Large intestine (tissue), 3 donors: ENCODE measurements at regions not wholly inside any gene's neighbourhood (a gene's known extent, or its start where the extent isn't known, plus 50 kb on each side); places are given as distances from the start of the nearest gene placed in this dataset.

Experiments used
- DNase-seq, 2 donors: peaks; one replicate each; pipeline versions ENCODE4 v3.0.0 to v3.0.0-alpha.2; 2013
- H3K27ac ChIP-seq: one replicate; pipeline ENCODE4 v1.5.1; 2013; ENCODE audit warnings: low read length
- H3K27me3 ChIP-seq: 2 replicates; pipeline ENCODE4 v1.6.1; 2013; ENCODE audit warnings: low read length; ENCODE audit not compliant: control insufficient read depth, insufficient read depth
- H3K36me3 ChIP-seq: 2 replicates; pipeline ENCODE4 v1.6.1; 2013; ENCODE audit warnings: low read length; ENCODE audit not compliant: control insufficient read depth, insufficient read depth
- H3K4me1 ChIP-seq: one replicate; pipeline ENCODE4 v1.6.1; 2013; ENCODE audit warnings: low read length; ENCODE audit not compliant: control insufficient read depth, insufficient read depth
- H3K4me3 ChIP-seq: one replicate; pipeline ENCODE4 v1.5.1; 2013; ENCODE audit warnings: low read length
- H3K9me3 ChIP-seq: one replicate; pipeline ENCODE4 v1.6.1; 2013; ENCODE audit warnings: mild to moderate bottlenecking, low read depth, low read length, moderate library complexity; ENCODE audit not compliant: control insufficient read depth
- WGBS: methylation state at CpG from one replicate; pipeline ENCODE4 v1.1.5; 2013; ENCODE audit warnings: low lambda C conversion rate; ENCODE audit not compliant: insufficient coverage; 5-methylcytosine and 5-hydroxymethylcytosine counted together

DNA sequence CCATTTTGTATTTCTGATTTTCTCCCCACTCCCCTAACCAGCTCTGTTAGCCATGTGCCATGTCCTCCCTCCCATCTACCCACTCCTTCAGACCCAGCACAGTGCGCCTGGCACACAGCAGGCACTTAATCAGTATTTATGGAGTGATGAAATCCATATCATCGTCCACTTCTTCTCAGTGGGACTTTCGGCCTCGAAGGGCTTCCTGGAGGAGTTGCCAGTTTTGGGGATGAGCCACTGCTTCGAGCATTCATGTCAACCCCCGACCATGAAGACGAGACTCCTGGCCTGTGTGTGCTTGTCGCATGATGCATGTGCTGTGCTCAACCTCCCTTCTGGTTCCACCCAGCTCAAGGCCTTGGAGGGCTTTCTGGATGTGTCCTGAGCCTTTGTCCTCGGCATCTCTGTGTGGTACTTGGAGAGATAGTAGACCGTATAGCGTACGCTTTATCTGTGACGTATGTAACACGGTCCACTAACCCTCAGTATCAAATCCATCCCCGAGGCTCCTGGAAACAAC lies 119.5 kb upstream of the RTL1 start:
- H3K27ac ChIP-seq = no peak overlapping the region
- no peak overlapping the region for H3K4me3 ChIP-seq
- H3K27me3 ChIP-seq = no peaks in the 10 kb centered on the region
- H3K36me3 ChIP-seq = no peaks in the 10 kb centered on the region
- H3K9me3 ChIP-seq = peaks cover 11% of the 10 kb centered on the region
- DNase-seq = no peak
- H3K4me1 ChIP-seq = no peaks in the 10 kb centered on the region
- 100% methylated on average over 6 of the region's 15 CpGs for WGBS

DNA sequence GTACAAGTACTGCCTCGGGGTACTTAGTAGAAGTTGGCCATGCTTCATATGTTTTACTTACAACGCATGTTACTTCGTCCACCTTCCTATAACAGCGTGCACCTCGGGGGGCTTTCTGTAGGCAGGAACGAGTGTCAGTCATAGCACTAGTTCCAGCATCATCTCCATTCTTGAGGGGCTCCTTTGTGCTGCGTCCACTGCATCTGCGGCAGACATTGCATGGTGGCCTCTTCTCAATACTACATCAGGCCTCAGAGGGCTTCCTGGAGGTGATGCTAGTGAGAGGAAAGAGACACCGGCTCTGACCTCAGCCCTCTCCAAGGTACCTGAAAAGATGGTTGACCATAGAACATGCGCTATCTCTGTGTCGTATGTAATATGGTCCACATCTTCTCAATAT lies 121.2 kb upstream of the RTL1 start:
- Histone ChIP-seq H3K27ac (no peak overlapping the region), H3K4me3 (no peak overlapping the region), H3K9me3 (peaks cover 9% of the 10 kb centered on the region), H3K4me1 (no peaks in the 10 kb centered on the region), H3K36me3 (no peaks in the 10 kb centered on the region), H3K27me3 (no peaks in the 10 kb centered on the region)
- no peak for DNase-seq
- no CpG with 5 or more reads among the region's 11 CpGs for WGBS

DNA sequence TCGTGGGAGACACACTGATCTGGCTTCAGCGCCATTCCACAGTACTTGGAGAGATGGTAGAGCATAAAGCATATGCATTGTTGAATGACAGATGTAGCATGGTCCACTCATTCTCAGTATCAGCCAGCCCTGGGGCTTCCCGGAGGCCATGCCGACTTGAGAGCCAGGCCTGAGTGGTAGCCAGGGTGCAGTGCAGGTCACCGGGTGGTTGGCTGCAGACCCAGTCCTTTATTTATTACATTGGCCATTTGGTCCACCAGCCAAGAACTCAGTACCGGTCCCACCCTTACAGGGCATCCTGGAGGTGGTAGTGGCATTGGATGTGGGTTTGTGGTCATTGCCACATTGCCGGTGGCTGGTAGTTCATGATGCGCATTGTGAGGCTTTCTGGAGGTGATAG lies 121.6 kb upstream of the RTL1 start:
- Histone ChIP-seq H3K9me3 (peaks cover 6% of the 10 kb centered on the region), H3K36me3 (no peaks in the 10 kb centered on the region), H3K27ac (no peak overlapping the region), H3K27me3 (no peaks in the 10 kb centered on the region), H3K4me1 (no peaks in the 10 kb centered on the region), H3K4me3 (no peak overlapping the region)
- WGBS = no CpG with 5 or more reads among the region's 8 CpGs
- DNase-seq = no peak

DNA sequence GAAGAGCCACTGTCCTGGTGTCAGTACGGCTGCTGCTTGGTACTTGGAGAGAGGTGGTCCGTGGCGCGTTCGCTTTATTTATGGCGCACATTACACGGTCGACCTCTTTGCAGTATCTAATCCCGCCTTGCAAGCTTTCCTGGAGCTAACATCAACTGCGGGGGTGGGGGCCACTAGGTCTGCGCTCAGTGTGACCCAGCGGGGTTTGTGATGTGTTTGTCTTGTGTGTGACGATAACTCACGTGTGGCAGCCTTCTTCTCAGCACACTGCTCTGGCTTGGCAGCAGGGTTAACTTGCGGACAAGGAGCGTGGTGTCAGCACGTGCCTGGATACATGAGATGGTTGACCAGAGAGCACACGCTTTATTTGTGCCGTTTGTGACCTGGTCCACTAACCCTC lies 122.2 kb upstream of the RTL1 start:
- Histone ChIP-seq H3K27me3 (no peaks in the 10 kb centered on the region), H3K4me3 (no peak overlapping the region), H3K36me3 (no peaks in the 10 kb centered on the region), H3K9me3 (peaks cover 3% of the 10 kb centered on the region), H3K27ac (no peak overlapping the region), H3K4me1 (no peaks in the 10 kb centered on the region)
- DNase-seq = no peak
- WGBS = no CpG with 5 or more reads among the region's 19 CpGs

DNA sequence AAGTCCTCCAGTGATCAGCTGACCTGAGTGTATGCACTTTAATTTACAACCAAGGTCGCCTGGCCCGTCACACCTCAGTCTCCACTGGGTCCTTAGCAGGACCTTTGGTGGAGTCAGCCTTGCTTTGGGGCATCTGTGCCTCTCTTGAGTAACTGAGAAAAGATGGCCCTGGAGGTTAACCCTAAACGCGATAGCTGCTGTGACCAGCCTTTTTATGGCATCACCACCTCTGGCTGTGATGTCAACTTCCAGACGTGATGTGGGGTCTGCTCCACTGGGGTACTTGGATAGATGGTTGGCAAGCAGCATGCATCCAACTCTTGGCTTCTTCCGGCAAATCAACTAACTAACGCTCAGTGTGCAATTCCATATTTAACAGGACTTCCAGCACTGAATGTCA lies 122.8 kb upstream of the RTL1 start:
- no peak overlapping the region for H3K4me3 ChIP-seq
- no peak for DNase-seq
- WGBS = no CpG with 5 or more reads among the region's 7 CpGs
- H3K27ac ChIP-seq = no peak overlapping the region
- H3K36me3 ChIP-seq = no peaks in the 10 kb centered on the region
- H3K4me1 ChIP-seq = no peaks in the 10 kb centered on the region
- no peaks in the 10 kb centered on the region for H3K27me3 ChIP-seq
- H3K9me3 ChIP-seq = peaks cover 3% of the 10 kb centered on the region

DNA sequence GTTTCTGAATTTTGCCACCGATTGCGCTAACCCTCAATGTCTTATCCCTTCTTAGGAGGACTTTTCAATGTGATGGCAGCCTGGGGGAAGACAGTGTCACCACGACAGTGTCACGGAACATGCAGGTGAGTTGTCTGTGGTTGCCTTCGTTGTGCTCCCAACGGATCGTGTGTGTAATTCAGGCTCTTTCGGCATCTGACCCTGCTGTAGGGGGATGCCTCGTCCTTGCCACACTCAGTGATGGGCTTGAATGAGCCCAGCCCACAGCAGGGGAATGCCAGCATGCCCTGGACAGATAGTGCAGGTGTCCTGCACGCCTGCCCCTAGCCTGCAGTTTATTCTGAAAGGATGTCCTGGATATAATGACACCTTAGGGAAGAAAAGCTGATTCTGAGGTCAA lies 123.8 kb upstream of the RTL1 start:
- Histone ChIP-seq H3K27me3 (no peaks in the 10 kb centered on the region), H3K4me1 (no peaks in the 10 kb centered on the region), H3K4me3 (no peak overlapping the region), H3K27ac (no peak overlapping the region), H3K9me3 (peaks cover 3% of the 10 kb centered on the region), H3K36me3 (no peaks in the 10 kb centered on the region)
- WGBS = no CpG with 5 or more reads among the region's 10 CpGs
- DNase-seq = no peak

DNA sequence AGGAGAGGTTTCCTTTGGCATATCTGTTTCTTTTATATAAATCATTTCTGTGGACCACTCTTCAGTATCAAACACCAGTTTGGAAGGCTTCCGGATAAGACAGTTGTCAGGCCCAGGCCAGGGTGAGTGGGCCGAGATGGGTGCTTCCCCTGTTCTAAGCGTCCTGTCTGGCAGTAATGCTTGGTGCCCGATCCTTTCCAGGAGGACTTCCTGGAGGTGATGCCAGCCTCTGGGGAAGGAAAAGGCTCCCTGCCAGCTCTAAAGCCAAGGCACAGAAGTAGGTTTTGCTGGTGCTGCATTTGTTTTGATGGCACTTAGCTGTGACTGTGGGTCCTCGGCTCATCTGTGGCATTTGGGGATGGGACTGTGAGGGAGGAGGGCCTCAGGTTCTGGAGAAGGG lies 124.4 kb upstream of the RTL1 start:
- H3K4me3 ChIP-seq = no peak overlapping the region
- no peak for DNase-seq
- H3K27ac ChIP-seq = no peak overlapping the region
- no peaks in the 10 kb centered on the region for H3K36me3 ChIP-seq
- no CpG with 5 or more reads among the region's 5 CpGs for WGBS
- H3K4me1 ChIP-seq = no peaks in the 10 kb centered on the region
- H3K9me3 ChIP-seq = peaks cover 3% of the 10 kb centered on the region
- no peaks in the 10 kb centered on the region for H3K27me3 ChIP-seq

DNA sequence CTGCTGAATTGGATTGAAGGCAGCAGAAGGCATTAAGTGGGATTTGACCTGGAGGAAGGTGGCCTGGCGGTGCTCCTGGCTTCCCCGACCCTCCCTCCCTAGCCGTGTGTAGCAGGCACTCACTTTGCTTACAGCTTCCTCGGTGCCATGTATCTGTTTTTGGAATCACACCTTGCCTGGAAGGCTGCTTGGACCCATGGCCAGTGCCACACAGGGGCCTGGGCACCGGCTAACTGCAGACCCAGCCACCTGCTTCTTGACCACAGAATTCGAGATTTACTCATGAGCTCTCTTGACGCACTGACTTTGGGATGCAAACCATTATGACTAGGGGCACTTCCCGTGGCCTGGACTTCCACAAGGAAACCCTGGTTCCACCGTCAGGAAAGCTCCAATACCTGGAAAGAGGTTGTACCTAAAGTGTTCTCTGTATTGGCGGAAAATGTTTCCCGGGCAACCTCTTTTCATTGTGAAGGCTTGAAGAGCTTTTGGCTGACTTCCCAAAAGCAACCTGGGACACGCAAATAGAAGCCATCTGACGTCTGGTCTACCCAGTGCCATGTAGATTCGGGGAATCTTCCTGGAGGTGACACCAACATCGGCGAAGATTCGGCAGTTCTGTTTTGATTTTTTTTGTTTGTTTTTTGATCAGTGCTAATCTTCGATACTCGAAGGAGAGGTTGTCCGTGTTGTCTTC lies 125.6 kb upstream of the RTL1 start:
- WGBS = 100% methylated on average over 2 of the region's 20 CpGs
- no peak for DNase-seq
- H3K9me3 ChIP-seq = peaks cover 3% of the 10 kb centered on the region
- H3K4me1 ChIP-seq = no peaks in the 10 kb centered on the region
- no peaks in the 10 kb centered on the region for H3K36me3 ChIP-seq
- no peaks in the 10 kb centered on the region for H3K27me3 ChIP-seq
- no peak overlapping the region for H3K27ac ChIP-seq
- H3K4me3 ChIP-seq = no peak overlapping the region

DNA sequence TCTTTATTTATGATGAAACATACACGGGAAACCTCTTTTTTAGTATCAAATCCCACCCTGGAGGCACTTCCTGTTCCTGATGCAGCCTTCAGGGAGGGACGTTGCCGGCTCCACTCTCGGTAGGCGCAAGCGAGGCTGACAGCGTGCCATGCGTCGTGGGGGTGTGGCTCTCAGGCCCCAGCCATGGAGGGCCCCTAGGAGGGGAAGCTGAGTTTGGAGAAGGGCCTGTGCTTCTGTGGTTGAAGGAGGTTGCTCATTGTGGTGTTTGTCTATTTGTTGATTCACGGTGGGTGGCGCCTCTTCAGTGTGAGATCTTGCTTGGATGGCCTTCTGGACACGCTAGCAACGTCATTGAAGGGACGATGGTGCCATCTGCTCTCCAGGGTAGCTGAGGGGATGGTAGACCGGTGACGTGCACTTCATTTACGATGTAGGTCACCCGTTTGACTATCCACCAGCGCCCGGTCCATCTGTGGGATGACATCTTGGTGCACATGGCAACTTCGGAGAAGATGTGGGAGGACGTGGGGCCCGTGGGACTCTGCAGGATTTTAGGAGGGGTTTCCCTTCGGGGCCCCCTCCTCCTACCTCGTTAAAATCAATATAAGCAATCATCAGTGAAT lies 126.3 kb upstream of the RTL1 start:
- no peak for DNase-seq
- WGBS = no CpG with 5 or more reads among the region's 25 CpGs
- Histone ChIP-seq H3K36me3 (no peaks in the 10 kb centered on the region), H3K27ac (no peak overlapping the region), H3K4me3 (no peak overlapping the region), H3K27me3 (no peaks in the 10 kb centered on the region), H3K9me3 (peaks cover 3% of the 10 kb centered on the region), H3K4me1 (no peaks in the 10 kb centered on the region)

DNA sequence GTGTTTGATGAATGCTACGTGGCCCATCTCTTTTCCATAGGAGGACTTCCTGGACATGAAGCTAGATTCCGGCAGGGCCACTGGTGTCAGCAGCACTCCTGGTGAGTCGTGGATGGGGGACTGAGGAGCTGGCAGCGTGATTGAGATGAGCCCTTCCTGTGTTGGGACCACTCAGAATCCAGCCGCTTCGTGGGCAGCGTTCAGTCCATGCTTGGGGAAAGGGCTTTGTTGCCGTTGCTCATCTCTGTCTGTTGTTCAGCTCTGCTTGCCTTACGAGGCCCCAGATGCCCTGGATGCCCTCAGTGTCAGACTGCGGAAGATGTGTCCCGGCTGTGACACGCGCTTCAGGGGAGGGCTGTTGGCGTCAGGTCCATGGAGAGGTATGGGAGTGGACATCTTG lies 127.1 kb upstream of the RTL1 start:
- Histone ChIP-seq H3K36me3 (no peaks in the 10 kb centered on the region), H3K9me3 (peaks cover 3% of the 10 kb centered on the region), H3K4me3 (no peak overlapping the region), H3K4me1 (no peaks in the 10 kb centered on the region), H3K27ac (no peak overlapping the region), H3K27me3 (no peaks in the 10 kb centered on the region)
- no CpG with 5 or more reads among the region's 14 CpGs for WGBS
- no peak for DNase-seq

DNA sequence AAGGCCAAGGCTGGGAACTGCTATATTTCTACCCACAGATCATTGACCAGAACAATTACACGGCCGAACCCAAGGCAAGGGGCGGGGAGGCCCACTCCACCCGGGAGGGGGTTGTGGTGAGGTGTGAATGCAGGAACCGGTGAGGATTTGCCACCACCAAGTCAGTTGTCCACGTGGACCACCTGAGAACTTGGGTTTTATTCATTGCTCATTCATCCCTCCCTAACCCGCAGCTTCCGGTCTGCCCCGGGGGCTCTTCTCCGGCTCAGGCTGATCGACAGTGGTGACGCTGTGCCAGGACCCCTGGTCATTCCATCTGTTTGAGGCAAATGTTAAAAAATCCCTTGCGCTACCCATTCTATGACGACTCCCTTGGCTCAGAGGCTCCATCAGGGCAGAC lies 127.7 kb upstream of the RTL1 start:
- Histone ChIP-seq H3K9me3 (peaks cover 3% of the 10 kb centered on the region), H3K36me3 (no peaks in the 10 kb centered on the region), H3K27me3 (no peaks in the 10 kb centered on the region), H3K27ac (no peak overlapping the region), H3K4me3 (no peak overlapping the region), H3K4me1 (no peaks in the 10 kb centered on the region)
- WGBS = 100% methylated on average over 1 of the region's 14 CpGs
- DNase-seq = no peak
